Right atrium auricular region (tissue), 2 donors: ENCODE measurements at regions not wholly inside any gene's neighbourhood (a gene's known extent, or its start where the extent isn't known, plus 50 kb on each side); places are given as distances from the start of the nearest gene placed in this dataset.

Source experiments
- DNase-seq: peaks from one replicate; pipeline ENCODE4 v3.0.0-alpha.2; 2019; ENCODE audit warnings: low spot score
- H3K27ac ChIP-seq, 2 donors: fragments of 200-600 bp; sonication (generic); 1 replicate in 1 of 2; 2 replicates in 1 of 2; pipeline ENCODE4 v1.5.1; 2016 to 2019
- H3K27me3 ChIP-seq, 2 donors: fragments of 200-600 bp; sonication (generic); one replicate each; pipeline versions ENCODE4 v1.5.1 to v1.6.0; 2017 to 2019
- H3K36me3 ChIP-seq: fragments of 200-600 bp; sonication (generic); one replicate; pipeline ENCODE4 v1.5.1; 2016
- H3K4me1 ChIP-seq, 2 donors: fragments of 200-600 bp; sonication (generic); one replicate each; pipeline versions ENCODE4 v1.5.1 to v1.6.0; 2017 to 2019
- H3K4me3 ChIP-seq, 2 donors: fragments of 200-600 bp; sonication (generic); 1 replicate in 1 of 2; 2 replicates in 1 of 2; pipeline ENCODE4 v1.5.1; 2017 to 2019; ENCODE audit warnings: mild to moderate bottlenecking in 1 of 2, moderate library complexity in 1 of 2
- H3K9me3 ChIP-seq, 2 donors: fragments of 200-600 bp; sonication (generic); one replicate each; pipeline ENCODE4 v1.5.1; 2019
- TF ChIP-seq, protein P1 (sequence below), 2 donors: fragments of 200-600 bp; sonication (generic); IDR thresholded peaks; one replicate each; pipeline ENCODE4 v1.5.1; 2019; ENCODE audit warnings: antibody characterized with exemption in 2 of 2

DNA sequence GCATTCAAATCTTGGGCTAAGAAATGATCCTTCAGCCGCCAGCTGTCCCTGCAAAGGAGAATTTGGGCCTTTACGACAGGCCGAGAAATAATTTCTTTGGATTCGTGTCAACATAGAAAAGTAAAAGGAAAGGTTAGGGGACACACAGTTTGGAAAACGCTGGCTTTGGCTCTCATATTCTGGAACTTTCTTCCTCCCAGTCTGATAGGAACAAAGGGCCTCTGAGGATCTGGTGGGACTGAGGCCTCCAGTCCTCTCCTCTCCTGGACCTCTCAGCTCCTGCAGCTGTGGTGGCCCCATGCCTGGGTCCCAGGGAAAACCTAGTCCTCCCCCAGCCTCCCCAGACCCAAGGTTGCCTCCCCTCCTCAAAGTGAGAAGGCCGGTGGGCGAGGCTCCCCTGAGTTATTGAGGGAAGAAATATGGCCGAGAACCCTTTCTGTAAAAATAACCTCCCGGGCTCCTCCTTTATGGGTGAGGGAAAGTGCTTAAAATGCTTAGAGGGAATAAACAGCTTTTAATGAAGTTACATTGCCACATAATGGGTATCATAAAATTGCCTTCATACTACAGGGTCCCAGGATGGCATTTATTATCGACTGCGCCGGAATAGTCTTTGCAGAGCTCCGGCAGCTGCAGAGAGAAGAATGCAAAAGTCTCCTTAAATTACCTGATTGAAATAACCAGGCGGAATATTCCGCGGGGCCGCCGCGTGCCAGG lies 188.3 kb downstream of the PHETA1 start:
- no peaks in the 10 kb centered on the region for H3K27me3 ChIP-seq
- no peak overlapping the region for H3K27ac ChIP-seq
- H3K4me1 ChIP-seq, result no peaks in the 10 kb centered on the region
- no peaks in the 10 kb centered on the region for H3K9me3 ChIP-seq
- no peak for DNase-seq
- H3K4me3 ChIP-seq, result no peak overlapping the region
- no peaks in the 10 kb centered on the region for H3K36me3 ChIP-seq
- TF ChIP-seq, protein P1, sequence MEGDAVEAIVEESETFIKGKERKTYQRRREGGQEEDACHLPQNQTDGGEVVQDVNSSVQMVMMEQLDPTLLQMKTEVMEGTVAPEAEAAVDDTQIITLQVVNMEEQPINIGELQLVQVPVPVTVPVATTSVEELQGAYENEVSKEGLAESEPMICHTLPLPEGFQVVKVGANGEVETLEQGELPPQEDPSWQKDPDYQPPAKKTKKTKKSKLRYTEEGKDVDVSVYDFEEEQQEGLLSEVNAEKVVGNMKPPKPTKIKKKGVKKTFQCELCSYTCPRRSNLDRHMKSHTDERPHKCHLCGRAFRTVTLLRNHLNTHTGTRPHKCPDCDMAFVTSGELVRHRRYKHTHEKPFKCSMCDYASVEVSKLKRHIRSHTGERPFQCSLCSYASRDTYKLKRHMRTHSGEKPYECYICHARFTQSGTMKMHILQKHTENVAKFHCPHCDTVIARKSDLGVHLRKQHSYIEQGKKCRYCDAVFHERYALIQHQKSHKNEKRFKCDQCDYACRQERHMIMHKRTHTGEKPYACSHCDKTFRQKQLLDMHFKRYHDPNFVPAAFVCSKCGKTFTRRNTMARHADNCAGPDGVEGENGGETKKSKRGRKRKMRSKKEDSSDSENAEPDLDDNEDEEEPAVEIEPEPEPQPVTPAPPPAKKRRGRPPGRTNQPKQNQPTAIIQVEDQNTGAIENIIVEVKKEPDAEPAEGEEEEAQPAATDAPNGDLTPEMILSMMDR (IDR thresholded peaks at IDR 0.05), result no peak

DNA sequence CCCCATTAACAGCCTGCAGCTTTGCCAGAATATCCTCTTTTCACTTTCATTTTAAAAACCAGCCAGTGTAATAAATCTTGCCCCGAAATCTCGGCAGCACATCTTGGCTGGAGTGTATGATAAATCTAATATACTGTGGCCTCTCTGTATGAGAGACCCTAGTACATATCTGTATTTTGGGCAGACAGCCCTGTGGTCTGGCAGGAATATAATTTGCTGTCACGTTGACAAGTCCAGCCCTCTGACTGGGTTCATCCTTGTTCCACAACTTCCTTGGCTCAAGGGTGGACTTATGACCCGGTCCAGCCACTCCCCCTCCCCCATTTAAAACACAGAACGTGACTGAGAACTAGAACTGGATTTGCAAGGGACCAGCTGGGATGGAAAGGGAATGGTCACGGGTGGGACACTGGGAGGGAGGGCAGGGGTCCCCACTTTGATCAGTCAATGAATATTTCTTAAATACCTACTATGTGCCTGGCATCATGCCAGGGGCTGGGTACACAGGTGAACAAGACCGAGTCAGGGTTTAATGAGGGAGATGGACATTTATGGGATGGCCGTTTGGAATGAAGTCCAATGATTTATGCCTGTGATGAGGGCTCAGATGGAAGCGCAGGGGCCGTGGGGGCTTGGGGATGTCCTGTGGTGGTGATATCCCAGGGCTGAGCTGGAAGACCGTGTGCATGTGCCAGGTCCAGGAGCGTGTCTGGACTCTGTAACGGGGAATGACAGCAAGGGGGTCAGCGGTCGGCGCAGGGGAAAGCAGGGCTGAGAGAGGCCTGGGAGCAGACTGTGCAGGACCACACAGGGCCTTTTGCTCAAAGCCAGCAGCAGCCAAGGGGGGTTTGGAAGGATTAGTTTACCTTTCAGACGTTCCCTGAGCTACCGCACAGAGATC lies 190.5 kb downstream of the PHETA1 start:
- TF ChIP-seq, protein P1 (IDR thresholded peaks at IDR 0.05), result no peak

DNA sequence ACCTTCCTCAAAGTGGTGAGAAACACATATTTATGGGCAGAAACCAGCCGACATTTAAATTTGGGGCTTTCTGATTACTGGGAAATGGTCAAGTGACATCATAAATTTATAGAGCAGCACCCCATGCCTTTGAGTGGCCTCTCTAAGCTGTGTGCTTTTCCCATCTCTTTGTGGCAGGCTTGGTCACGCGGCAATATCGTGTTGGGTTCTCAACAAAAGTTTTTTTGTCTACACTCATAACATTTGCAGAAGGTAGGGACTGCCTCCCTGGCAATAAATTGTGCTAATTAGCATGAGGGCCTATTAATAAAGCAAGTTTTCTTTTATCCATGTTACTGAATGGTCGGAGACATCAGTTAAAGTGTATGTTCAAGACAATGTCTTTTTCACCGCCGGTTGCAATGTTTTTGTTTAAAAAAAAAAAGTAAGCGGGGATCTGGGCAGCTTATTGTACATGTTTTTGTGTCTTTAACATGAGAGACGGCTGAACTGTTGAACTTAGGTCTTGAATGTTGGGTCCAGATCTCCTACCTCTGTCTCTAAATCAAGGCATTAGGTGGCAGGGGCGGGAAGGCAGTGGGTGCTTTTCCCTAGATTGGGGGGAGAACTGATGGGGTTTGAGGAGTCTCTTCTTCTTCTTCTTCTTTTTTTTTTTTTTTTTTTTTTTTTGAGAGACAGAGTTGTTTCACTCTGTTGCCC lies 193.3 kb downstream of the PHETA1 start:
- no peak overlapping the region for H3K27ac ChIP-seq
- H3K4me1 ChIP-seq, result no peaks in the 10 kb centered on the region
- TF ChIP-seq, protein P1 (IDR thresholded peaks at IDR 0.05), result no peak
- no peaks in the 10 kb centered on the region for H3K9me3 ChIP-seq
- no peak for DNase-seq
- no peak overlapping the region for H3K4me3 ChIP-seq
- H3K36me3 ChIP-seq, result no peaks in the 10 kb centered on the region
- no peaks in the 10 kb centered on the region for H3K27me3 ChIP-seq

More for the DNA sequence above, 190.5 kb downstream of the PHETA1 start:
- H3K27me3 ChIP-seq, result no peaks in the 10 kb centered on the region
- DNase-seq, result no peak
- H3K27ac ChIP-seq, result no peak overlapping the region
- no peaks in the 10 kb centered on the region for H3K36me3 ChIP-seq
- H3K4me1 ChIP-seq, result no peaks in the 10 kb centered on the region
- H3K9me3 ChIP-seq, result no peaks in the 10 kb centered on the region
- no peak overlapping the region for H3K4me3 ChIP-seq

DNA sequence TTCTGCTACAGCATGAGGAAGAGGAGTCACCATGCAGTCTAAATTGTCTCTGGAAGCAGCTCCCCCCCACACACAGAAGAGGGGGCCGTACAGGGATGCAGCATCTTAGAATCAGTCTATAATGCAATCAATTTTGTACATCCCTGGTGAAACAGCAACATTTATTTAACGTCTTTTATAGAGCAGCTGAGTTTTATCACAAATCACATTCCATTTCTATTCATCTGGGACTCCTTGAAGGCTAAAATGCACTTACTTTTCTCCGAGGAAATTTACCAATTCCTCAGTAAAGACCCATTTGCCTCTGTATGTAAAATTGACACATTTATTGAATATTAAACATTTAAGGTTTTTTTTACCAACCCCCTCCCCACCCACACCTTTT lies 193.9 kb downstream of the PHETA1 start:
- no peak for DNase-seq
- no peak overlapping the region for H3K27ac ChIP-seq
- TF ChIP-seq, protein P1 (IDR thresholded peaks at IDR 0.05), result no peak
- no peaks in the 10 kb centered on the region for H3K9me3 ChIP-seq
- H3K4me3 ChIP-seq, result no peak overlapping the region
- H3K36me3 ChIP-seq, result no peaks in the 10 kb centered on the region
- no peaks in the 10 kb centered on the region for H3K4me1 ChIP-seq
- H3K27me3 ChIP-seq, result no peaks in the 10 kb centered on the region

DNA sequence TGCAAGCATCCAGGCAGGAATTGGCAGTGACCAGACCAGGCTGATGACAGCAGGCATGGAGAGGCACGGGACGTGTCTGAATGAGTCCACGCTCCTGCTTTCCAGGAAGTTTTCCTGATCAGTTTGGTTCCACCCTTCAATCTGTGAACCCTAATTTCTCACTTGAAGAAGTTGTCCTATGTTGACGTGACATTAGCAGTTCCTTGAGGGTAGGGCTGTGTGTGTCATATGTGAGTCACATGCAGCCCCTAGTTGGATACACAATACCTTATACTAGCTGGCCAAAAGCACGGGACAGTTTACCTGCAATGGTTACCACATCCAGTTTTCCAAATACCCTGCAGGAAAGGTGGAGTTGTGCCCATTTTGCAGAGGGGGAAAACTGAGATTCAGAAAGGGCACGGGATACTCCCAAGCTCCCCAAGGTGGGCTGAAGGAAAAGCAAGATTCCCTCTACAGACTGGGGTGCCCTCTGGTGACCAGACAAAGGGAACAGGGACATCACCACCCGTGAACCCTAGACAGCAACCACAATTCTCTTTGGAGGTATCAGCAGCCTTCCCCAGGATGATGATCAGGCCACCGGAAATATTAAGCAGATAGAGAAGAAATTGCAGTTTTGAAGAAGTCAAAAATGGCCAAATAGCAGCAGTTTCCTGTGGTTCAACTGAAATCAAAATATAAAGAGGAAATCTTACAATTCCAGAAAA lies 194.5 kb downstream of the PHETA1 start:
- Histone ChIP-seq H3K36me3 (no peaks in the 10 kb centered on the region), H3K4me1 (no peaks in the 10 kb centered on the region), H3K27me3 (no peaks in the 10 kb centered on the region), H3K9me3 (no peaks in the 10 kb centered on the region), H3K27ac (no peak overlapping the region), H3K4me3 (no peak overlapping the region)
- DNase-seq, result no peak
- TF ChIP-seq, protein P1 (IDR thresholded peaks at IDR 0.05), result peak in 1 of 2 donors; percentile 33
